Breast epithelium (tissue), 4 donors: ENCODE measurements at regions not wholly inside any gene's neighbourhood (a gene's known extent, or its start where the extent isn't known, plus 50 kb on each side); places are given as distances from the start of the nearest gene placed in this dataset.

ENCODE experiments used
- DNase-seq, 2 donors: peaks; one replicate each; pipeline ENCODE4 v3.0.0-alpha.2; 2019; ENCODE audit warnings: low spot score in 2 of 2
- H3K27ac ChIP-seq, 2 donors: fragments of 200-600 bp; sonication (generic) in 1 of 2; one replicate each; pipeline ENCODE4 v1.5.1; 2016 to 2019; ENCODE audit warnings: mild to moderate bottlenecking in 1 of 2
- H3K27me3 ChIP-seq, 2 donors: fragments of 200-600 bp; sonication (generic) in 1 of 2; one replicate each; pipeline versions ENCODE4 v1.5.1 to v1.6.0; 2017 to 2019; ENCODE audit warnings: control low read depth in 1 of 2, mild to moderate bottlenecking in 1 of 2
- H3K36me3 ChIP-seq: fragments of 200-600 bp; one replicate; pipeline ENCODE4 v1.5.1; 2019
- H3K4me1 ChIP-seq, 2 donors: fragments of 200-600 bp; sonication (generic); one replicate each; pipeline ENCODE4 v1.5.1; 2016 to 2019; ENCODE audit warnings: control low read depth in 1 of 2
- H3K4me3 ChIP-seq, 3 donors: fragments of 200-600 bp; sonication (generic); 1 replicate in 2 of 3; 2 replicates in 1 of 3; pipeline ENCODE4 v1.5.1; 2016 to 2019; ENCODE audit warnings: mild to moderate bottlenecking in 3 of 3, moderate library complexity in 2 of 3
- H3K9me3 ChIP-seq, 2 donors: fragments of 200-600 bp; sonication (generic) in 1 of 2; one replicate each; pipeline ENCODE4 v1.5.1; 2016 to 2019; ENCODE audit warnings: control low read depth in 1 of 2
- POLR2A ChIP-seq: fragments of 450-650 bp; IDR thresholded peaks from one replicate; pipeline ENCODE4 v1.6.1; 2016; ENCODE audit warnings: antibody characterized with exemption, mild to moderate bottlenecking, moderate library complexity
- POLR2AphosphoS5 ChIP-seq, 3 donors: sonication (generic); formaldehyde crosslinking; IDR thresholded peaks; one replicate each; pipeline ENCODE4 v1.6.1; 2017; ENCODE audit warnings: antibody characterized with exemption in 3 of 3
- intact Hi-C: fragments of 100-400 bp; cut with DNase I; formaldehyde crosslinking; loops from one replicate; pipeline ENCODE4 v1.15.1; 2023; ENCODE audit warnings: low total_unique reads
- TF ChIP-seq, protein P1 (sequence below), 3 donors: fragments of 450-650 bp; IDR thresholded peaks; one replicate each; pipeline ENCODE4 v1.5.1; 2016 to 2017; ENCODE audit warnings: antibody characterized with exemption in 3 of 3, mild to moderate bottlenecking in 3 of 3, moderate library complexity in 3 of 3

DNA sequence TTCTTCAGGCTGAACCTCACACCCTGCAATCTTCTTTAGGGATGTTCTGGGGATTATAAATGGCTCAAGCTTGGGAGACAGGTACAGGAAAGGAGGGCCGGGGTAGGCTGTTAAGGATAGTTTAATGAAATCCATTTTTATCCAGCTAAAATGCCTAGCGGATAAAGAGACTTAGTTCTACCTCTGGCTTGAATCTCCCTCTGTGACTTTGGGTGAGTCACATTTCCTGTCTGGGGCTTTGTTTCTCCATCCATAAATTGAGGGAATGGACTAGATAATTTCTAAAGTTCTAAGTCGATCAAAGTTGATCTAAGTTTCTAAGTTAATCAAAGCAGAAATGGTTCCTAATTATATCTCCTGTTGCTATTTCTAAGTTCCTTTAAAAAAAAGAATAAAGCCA, 319.6 kb upstream of the E2F7 start:
- Histone ChIP-seq H3K4me1 (no peaks in the 10 kb centered on the region), H3K9me3 (no peaks in the 10 kb centered on the region), H3K36me3 (no peaks in the 10 kb centered on the region), H3K4me3 (no peak overlapping the region), H3K27me3 (no peaks in the 10 kb centered on the region), H3K27ac (no peak overlapping the region)
- TF ChIP-seq POLR2AphosphoS5 (IDR thresholded peaks at IDR 0.05), result no peak
- TF ChIP-seq POLR2A, result no peak
- TF ChIP-seq, protein P1, sequence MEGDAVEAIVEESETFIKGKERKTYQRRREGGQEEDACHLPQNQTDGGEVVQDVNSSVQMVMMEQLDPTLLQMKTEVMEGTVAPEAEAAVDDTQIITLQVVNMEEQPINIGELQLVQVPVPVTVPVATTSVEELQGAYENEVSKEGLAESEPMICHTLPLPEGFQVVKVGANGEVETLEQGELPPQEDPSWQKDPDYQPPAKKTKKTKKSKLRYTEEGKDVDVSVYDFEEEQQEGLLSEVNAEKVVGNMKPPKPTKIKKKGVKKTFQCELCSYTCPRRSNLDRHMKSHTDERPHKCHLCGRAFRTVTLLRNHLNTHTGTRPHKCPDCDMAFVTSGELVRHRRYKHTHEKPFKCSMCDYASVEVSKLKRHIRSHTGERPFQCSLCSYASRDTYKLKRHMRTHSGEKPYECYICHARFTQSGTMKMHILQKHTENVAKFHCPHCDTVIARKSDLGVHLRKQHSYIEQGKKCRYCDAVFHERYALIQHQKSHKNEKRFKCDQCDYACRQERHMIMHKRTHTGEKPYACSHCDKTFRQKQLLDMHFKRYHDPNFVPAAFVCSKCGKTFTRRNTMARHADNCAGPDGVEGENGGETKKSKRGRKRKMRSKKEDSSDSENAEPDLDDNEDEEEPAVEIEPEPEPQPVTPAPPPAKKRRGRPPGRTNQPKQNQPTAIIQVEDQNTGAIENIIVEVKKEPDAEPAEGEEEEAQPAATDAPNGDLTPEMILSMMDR (IDR thresholded peaks at IDR 0.05), result no peak
- no peak for DNase-seq
- intact Hi-C loops, result no loop called here

DNA sequence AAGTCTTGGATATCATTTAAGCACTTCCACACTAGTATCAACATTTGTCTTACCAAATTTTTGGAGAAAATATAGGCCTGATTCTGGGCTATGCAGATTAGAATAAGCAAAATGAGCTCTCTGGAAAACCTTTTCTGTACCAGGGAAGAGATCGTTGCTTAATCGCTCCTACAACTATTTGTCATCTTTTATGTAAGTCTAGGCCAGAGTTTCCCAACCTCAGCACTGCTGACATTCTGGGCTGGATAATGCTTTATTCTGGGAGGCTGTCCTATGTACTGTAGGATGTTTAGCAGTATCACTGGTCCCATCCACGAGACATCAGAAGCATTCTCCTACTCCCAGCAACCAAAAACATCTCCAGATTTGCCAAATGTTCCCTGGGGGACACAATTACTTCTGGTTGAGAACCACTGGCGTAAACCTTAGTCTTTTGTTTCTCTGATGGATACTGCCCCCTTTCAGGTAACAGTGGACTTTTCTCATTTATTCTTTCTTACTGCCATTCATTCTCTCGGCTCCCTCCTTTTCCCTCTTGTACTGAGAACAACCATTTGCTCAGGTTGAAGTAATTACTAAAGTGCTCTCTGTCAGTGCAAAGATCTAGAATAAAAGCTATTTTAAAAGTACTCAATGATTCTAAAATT, 316.9 kb upstream of the E2F7 start:
- TF ChIP-seq, protein P1 (IDR thresholded peaks at IDR 0.05), result no peak
- TF ChIP-seq POLR2A (no peak), POLR2AphosphoS5 (IDR thresholded peaks at IDR 0.05) (no peak)
- no peaks in the 10 kb centered on the region for H3K36me3 ChIP-seq
- H3K4me1 ChIP-seq, result no peaks in the 10 kb centered on the region
- H3K27me3 ChIP-seq, result no peaks in the 10 kb centered on the region
- H3K9me3 ChIP-seq, result no peaks in the 10 kb centered on the region
- no peak overlapping the region for H3K4me3 ChIP-seq
- DNase-seq, result no peak
- intact Hi-C loops, result no loop called here
- no peak overlapping the region for H3K27ac ChIP-seq

DNA sequence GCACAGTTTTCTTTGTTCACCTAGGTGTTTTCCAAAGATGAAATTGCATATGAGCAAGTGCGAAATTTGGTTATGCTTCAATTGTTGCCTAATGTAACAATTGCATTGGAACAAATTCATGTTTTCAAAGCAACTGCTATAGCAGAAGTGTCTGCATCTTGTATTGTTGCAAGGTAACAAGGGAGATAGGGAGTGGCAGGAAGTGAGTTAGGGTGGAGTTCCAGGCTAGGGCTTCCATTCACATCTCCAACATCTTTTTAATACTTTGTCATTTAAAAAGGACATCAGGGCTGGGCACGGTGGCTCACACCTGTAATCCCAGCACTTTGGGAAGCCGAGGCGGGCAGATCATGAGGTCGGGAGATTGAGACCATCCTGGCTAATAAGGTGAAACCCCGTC, 312.3 kb upstream of the E2F7 start:
- DNase-seq, result no peak
- Histone ChIP-seq H3K4me1 (no peaks in the 10 kb centered on the region), H3K27me3 (no peaks in the 10 kb centered on the region), H3K4me3 (no peak overlapping the region), H3K9me3 (no peaks in the 10 kb centered on the region), H3K27ac (no peak overlapping the region), H3K36me3 (no peaks in the 10 kb centered on the region)
- intact Hi-C loops, result no loop called here
- TF ChIP-seq POLR2A (no peak), POLR2AphosphoS5 (IDR thresholded peaks at IDR 0.05) (no peak)
- TF ChIP-seq, protein P1 (IDR thresholded peaks at IDR 0.05), result no peak

DNA sequence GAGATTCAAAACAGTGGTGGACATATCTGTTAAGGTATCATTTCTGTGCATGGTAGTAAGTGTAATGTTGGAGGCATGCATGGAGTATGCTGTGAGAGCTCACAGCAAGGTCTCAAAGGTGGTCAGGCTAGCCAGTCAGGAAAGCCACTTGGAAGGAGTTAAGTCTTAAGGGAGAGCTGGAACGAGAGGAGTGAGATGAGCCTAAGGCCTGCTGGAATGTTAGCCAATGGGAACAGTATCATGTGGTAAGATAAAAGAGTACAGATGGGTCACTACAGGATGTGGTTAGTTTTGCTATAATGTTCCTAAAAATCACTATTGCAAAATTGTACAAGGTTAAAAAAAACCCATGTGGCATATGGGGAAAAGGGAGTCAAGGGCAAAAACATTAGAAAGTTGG, 311.7 kb upstream of the E2F7 start:
- TF ChIP-seq, protein P1 (IDR thresholded peaks at IDR 0.05), result no peak
- TF ChIP-seq POLR2AphosphoS5 (IDR thresholded peaks at IDR 0.05), result no peak
- TF ChIP-seq POLR2A, result no peak
- intact Hi-C loops, result no loop called here
- no peaks in the 10 kb centered on the region for H3K9me3 ChIP-seq
- no peak overlapping the region for H3K27ac ChIP-seq
- H3K4me1 ChIP-seq, result no peaks in the 10 kb centered on the region
- H3K4me3 ChIP-seq, result no peak overlapping the region
- H3K27me3 ChIP-seq, result no peaks in the 10 kb centered on the region
- no peak for DNase-seq
- no peaks in the 10 kb centered on the region for H3K36me3 ChIP-seq

DNA sequence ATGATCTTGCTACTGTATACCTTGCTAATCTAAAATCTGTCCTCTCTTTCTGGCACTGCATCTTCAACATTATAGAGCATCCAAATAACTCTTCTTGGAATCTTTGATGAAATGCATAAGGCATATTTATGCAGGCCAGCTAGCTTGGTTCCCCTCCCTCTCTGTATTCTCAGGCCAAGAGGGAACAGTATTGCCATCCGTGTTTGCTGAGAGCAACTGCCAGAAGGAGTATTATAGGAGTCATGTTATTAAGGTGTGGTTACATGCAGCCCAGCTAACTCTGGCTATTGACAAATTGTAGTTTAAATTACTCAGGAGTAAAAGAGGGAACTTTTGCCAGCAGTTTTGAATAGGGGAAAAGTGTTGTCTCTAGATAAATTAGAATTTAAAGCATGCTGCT, 309.3 kb upstream of the E2F7 start:
- H3K27me3 ChIP-seq, result no peaks in the 10 kb centered on the region
- no peak overlapping the region for H3K27ac ChIP-seq
- no peaks in the 10 kb centered on the region for H3K4me1 ChIP-seq
- intact Hi-C loops, result no loop called here
- TF ChIP-seq, protein P1 (IDR thresholded peaks at IDR 0.05), result no peak
- no peak for TF ChIP-seq POLR2A
- TF ChIP-seq POLR2AphosphoS5 (IDR thresholded peaks at IDR 0.05), result no peak
- no peaks in the 10 kb centered on the region for H3K9me3 ChIP-seq
- H3K36me3 ChIP-seq, result no peaks in the 10 kb centered on the region
- no peak overlapping the region for H3K4me3 ChIP-seq
- no peak for DNase-seq
